Cardiac muscle cell (in vitro differentiated cells and primary cell): ENCODE measurements at regions not wholly inside any gene's neighbourhood (a gene's known extent, or its start where the extent isn't known, plus 50 kb on each side); places are given as distances from the start of the nearest gene placed in this dataset.
A peak's percentile ranks its signal among the peaks of the same experiment; 100 is the strongest.
"Not testable (repeated sequence)": the region's sequence is repeated elsewhere in the genome, so short reads cannot be mapped to it uniquely, and the experiment has no call there.

Experiments used
- DNase-seq, 2 donors: peaks; one replicate each; pipeline versions ENCODE4 v3.0.0 to v3.0.0-alpha.2; 2010 to 2017; ENCODE audit warnings: low read depth in 1 of 2, low spot score in 1 of 2
- H3K27ac ChIP-seq: fragments of 200-600 bp; sonication (generic); 2 replicates; pipeline ENCODE4 v1.5.1; 2016
- H3K27me3 ChIP-seq: fragments of 200-600 bp; sonication (generic); 2 replicates; pipeline ENCODE4 v1.6.0; 2016; ENCODE audit warnings: control low read depth
- H3K36me3 ChIP-seq: fragments of 200-600 bp; sonication (generic); 2 replicates; pipeline ENCODE4 v1.5.1; 2016; ENCODE audit warnings: control low read depth
- H3K4me1 ChIP-seq: fragments of 200-600 bp; sonication (generic); 2 replicates; pipeline ENCODE4 v1.8.1; 2017; ENCODE audit warnings: low read depth, mild to moderate bottlenecking, mixed run types
- H3K4me3 ChIP-seq: fragments of 200-600 bp; sonication (generic); 2 replicates; pipeline ENCODE4 v1.5.1; 2016; ENCODE audit warnings: mild to moderate bottlenecking
- H3K9me3 ChIP-seq: fragments of 200-600 bp; sonication (generic); 2 replicates; pipeline ENCODE4 v1.5.1; 2017; ENCODE audit warnings: low read depth, mild to moderate bottlenecking, control low read depth
- CTCF ChIP-seq: IDR thresholded peaks from 2 replicates; pipeline ENCODE4 v1.5.1; 2012; ENCODE audit warnings: low read depth, mild to moderate bottlenecking, low read length

GRCh38 chr14:44847526-44848309, 114.0 kb downstream of the KLHL28 start:
- Histone ChIP-seq H3K4me1 (no peaks in the 10 kb centered on the region), H3K27me3 (no peaks in the 10 kb centered on the region), H3K9me3 (no peaks in the 10 kb centered on the region), H3K4me3 (no peak overlapping the region), H3K27ac (no peak overlapping the region), H3K36me3 (no peaks in the 10 kb centered on the region)
- DNase-seq = peak in 1 of 2 donors; percentile 22
- TF ChIP-seq CTCF = no peak

- Histone ChIP-seq H3K27ac (no peak overlapping the region), H3K4me1 (no peaks in the 10 kb centered on the region), H3K9me3 (no peaks in the 10 kb centered on the region), H3K4me3 (no peak overlapping the region), H3K27me3 (no peaks in the 10 kb centered on the region), H3K36me3 (no peaks in the 10 kb centered on the region)
- peak; percentile 64 to 72 for DNase-seq
- peak; percentile 92 for TF ChIP-seq CTCF
These were observed 115.4 kb downstream of the KLHL28 start for GRCh38 chr14:44846232-44846824.

GRCh38 chr14:44835928-44836327, 125.8 kb downstream of the KLHL28 start:
- not testable (repeated sequence) for DNase-seq, H3K27me3 ChIP-seq, H3K27ac ChIP-seq, H3K9me3 ChIP-seq, H3K4me1 ChIP-seq, H3K36me3 ChIP-seq, H3K4me3 ChIP-seq

- no peak for TF ChIP-seq CTCF
- H3K4me1 ChIP-seq = no peaks in the 10 kb centered on the region
- DNase-seq = peak in 1 of 2 donors; percentile 17
- H3K9me3 ChIP-seq = no peaks in the 10 kb centered on the region
- no peaks in the 10 kb centered on the region for H3K27me3 ChIP-seq
- no peaks in the 10 kb centered on the region for H3K36me3 ChIP-seq
- no peak overlapping the region for H3K4me3 ChIP-seq
- no peak overlapping the region for H3K27ac ChIP-seq
These were observed 128.2 kb downstream of the KLHL28 start for GRCh38 chr14:44833376-44834060.

- TF ChIP-seq CTCF = no peak
- Histone ChIP-seq H3K36me3 (no peaks in the 10 kb centered on the region), H3K27ac (no peak overlapping the region), H3K27me3 (no peaks in the 10 kb centered on the region), H3K4me3 (no peak overlapping the region), H3K9me3 (no peaks in the 10 kb centered on the region), H3K4me1 (no peaks in the 10 kb centered on the region)
- DNase-seq = no peak
These were observed 131.4 kb downstream of the KLHL28 start for GRCh38 chr14:44830371-44830770.

- no peaks in the 10 kb centered on the region for H3K9me3 ChIP-seq
- no peak overlapping the region for H3K27ac ChIP-seq
- DNase-seq = no peak
- TF ChIP-seq CTCF = no peak
- H3K36me3 ChIP-seq = no peaks in the 10 kb centered on the region
- no peaks in the 10 kb centered on the region for H3K4me1 ChIP-seq
- H3K27me3 ChIP-seq = no peaks in the 10 kb centered on the region
- H3K4me3 ChIP-seq = no peak overlapping the region
These were observed 132.7 kb downstream of the KLHL28 start for GRCh38 chr14:44829021-44829420.
